ENCODE measurements at regions not wholly inside any gene's neighbourhood (a gene's known extent, or its start where the extent isn't known, plus 50 kb on each side); places are given as distances from the start of the nearest gene placed in this dataset.

- H3K27me3 ChIP-seq (ENCODE audit: control insufficient read depth, insufficient read depth, low read length): no peaks in the 10 kb centered on the region
Observed at GRCh38 chr4:35818520-35818919, 425.8 kb downstream of the ARAP2 start.

GRCh38 chr4:35820003-35820402 lies 424.3 kb downstream of the ARAP2 start:
- Histone ChIP-seq H3K36me3 (ENCODE audit: control insufficient read depth, insufficient read depth, low read length) (no peaks in the 10 kb centered on the region), H3K9ac (ENCODE audit: low read depth, low read length) (no peak overlapping the region), H3K9me3 (ENCODE audit: control insufficient read depth, insufficient read depth, low read length) (no peaks in the 10 kb centered on the region), H3K4me1 (ENCODE audit: control insufficient read depth, insufficient read depth, low read length) (no peaks in the 10 kb centered on the region), H3K27me3 (ENCODE audit: control insufficient read depth, insufficient read depth, low read length) (no peaks in the 10 kb centered on the region), H3K4me3 (ENCODE audit: low read depth, low read length) (no peak overlapping the region)

More at GRCh38 chr4:35818520-35818919, 425.8 kb downstream of the ARAP2 start:
- Histone ChIP-seq H3K4me3 (ENCODE audit: low read depth, low read length) (no peak overlapping the region), H3K4me1 (ENCODE audit: control insufficient read depth, insufficient read depth, low read length) (no peaks in the 10 kb centered on the region), H3K9ac (ENCODE audit: low read depth, low read length) (no peak overlapping the region), H3K9me3 (ENCODE audit: control insufficient read depth, insufficient read depth, low read length) (no peaks in the 10 kb centered on the region), H3K36me3 (ENCODE audit: control insufficient read depth, insufficient read depth, low read length) (no peaks in the 10 kb centered on the region)

- no peaks in the 10 kb centered on the region for H3K36me3 ChIP-seq (ENCODE audit: control insufficient read depth, insufficient read depth, low read length)
- H3K4me1 ChIP-seq (ENCODE audit: control insufficient read depth, insufficient read depth, low read length): no peaks in the 10 kb centered on the region
- no peak overlapping the region for H3K9ac ChIP-seq (ENCODE audit: low read depth, low read length)
- H3K4me3 ChIP-seq (ENCODE audit: low read depth, low read length): no peak overlapping the region
- no peaks in the 10 kb centered on the region for H3K27me3 ChIP-seq (ENCODE audit: control insufficient read depth, insufficient read depth, low read length)
- H3K9me3 ChIP-seq (ENCODE audit: control insufficient read depth, insufficient read depth, low read length): no peaks in the 10 kb centered on the region
Observed at GRCh38 chr4:35824231-35824630, 420.1 kb downstream of the ARAP2 start.

GRCh38 chr4:35835893-35836292 lies 408.4 kb downstream of the ARAP2 start:
- Histone ChIP-seq H3K27me3 (ENCODE audit: control insufficient read depth, insufficient read depth, low read length) (no peaks in the 10 kb centered on the region), H3K9me3 (ENCODE audit: control insufficient read depth, insufficient read depth, low read length) (no peaks in the 10 kb centered on the region), H3K36me3 (ENCODE audit: control insufficient read depth, insufficient read depth, low read length) (no peaks in the 10 kb centered on the region), H3K4me1 (ENCODE audit: control insufficient read depth, insufficient read depth, low read length) (no peaks in the 10 kb centered on the region), H3K9ac (ENCODE audit: low read depth, low read length) (no peak overlapping the region), H3K4me3 (ENCODE audit: low read depth, low read length) (no peak overlapping the region)

GRCh38 chr4:35836596-35836995 lies 407.7 kb downstream of the ARAP2 start:
- H3K9ac ChIP-seq (ENCODE audit: low read depth, low read length): no peak overlapping the region
- H3K36me3 ChIP-seq (ENCODE audit: control insufficient read depth, insufficient read depth, low read length): no peaks in the 10 kb centered on the region
- H3K9me3 ChIP-seq (ENCODE audit: control insufficient read depth, insufficient read depth, low read length): no peaks in the 10 kb centered on the region
- H3K4me3 ChIP-seq (ENCODE audit: low read depth, low read length): no peak overlapping the region
- no peaks in the 10 kb centered on the region for H3K27me3 ChIP-seq (ENCODE audit: control insufficient read depth, insufficient read depth, low read length)
- H3K4me1 ChIP-seq (ENCODE audit: control insufficient read depth, insufficient read depth, low read length): no peaks in the 10 kb centered on the region

- Histone ChIP-seq H3K4me1 (ENCODE audit: control insufficient read depth, insufficient read depth, low read length) (no peaks in the 10 kb centered on the region), H3K9me3 (ENCODE audit: control insufficient read depth, insufficient read depth, low read length) (no peaks in the 10 kb centered on the region), H3K27me3 (ENCODE audit: control insufficient read depth, insufficient read depth, low read length) (no peaks in the 10 kb centered on the region), H3K9ac (ENCODE audit: low read depth, low read length) (no peak overlapping the region), H3K4me3 (ENCODE audit: low read depth, low read length) (no peak overlapping the region), H3K36me3 (ENCODE audit: control insufficient read depth, insufficient read depth, low read length) (peaks cover 3% of the 10 kb centered on the region)
Observed at GRCh38 chr4:35867057-35867456, 377.3 kb downstream of the ARAP2 start.

GRCh38 chr4:35872273-35872672 lies 372.0 kb downstream of the ARAP2 start:
- H3K4me1 ChIP-seq (ENCODE audit: control insufficient read depth, insufficient read depth, low read length): no peaks in the 10 kb centered on the region
- H3K36me3 ChIP-seq (ENCODE audit: control insufficient read depth, insufficient read depth, low read length): no peaks in the 10 kb centered on the region
- no peaks in the 10 kb centered on the region for H3K27me3 ChIP-seq (ENCODE audit: control insufficient read depth, insufficient read depth, low read length)
- no peak overlapping the region for H3K9ac ChIP-seq (ENCODE audit: low read depth, low read length)
- H3K9me3 ChIP-seq (ENCODE audit: control insufficient read depth, insufficient read depth, low read length): no peaks in the 10 kb centered on the region
- no peak overlapping the region for H3K4me3 ChIP-seq (ENCODE audit: low read depth, low read length)

GRCh38 chr4:35879479-35879878 lies 364.8 kb downstream of the ARAP2 start:
- H3K4me3 ChIP-seq (ENCODE audit: low read depth, low read length): no peak overlapping the region
- H3K27me3 ChIP-seq (ENCODE audit: control insufficient read depth, insufficient read depth, low read length): no peaks in the 10 kb centered on the region
- no peak overlapping the region for H3K9ac ChIP-seq (ENCODE audit: low read depth, low read length)
- H3K4me1 ChIP-seq (ENCODE audit: control insufficient read depth, insufficient read depth, low read length): no peaks in the 10 kb centered on the region
- no peaks in the 10 kb centered on the region for H3K9me3 ChIP-seq (ENCODE audit: control insufficient read depth, insufficient read depth, low read length)
- no peaks in the 10 kb centered on the region for H3K36me3 ChIP-seq (ENCODE audit: control insufficient read depth, insufficient read depth, low read length)

- Histone ChIP-seq H3K9me3 (ENCODE audit: control insufficient read depth, insufficient read depth, low read length) (no peaks in the 10 kb centered on the region), H3K36me3 (ENCODE audit: control insufficient read depth, insufficient read depth, low read length) (no peaks in the 10 kb centered on the region), H3K27me3 (ENCODE audit: control insufficient read depth, insufficient read depth, low read length) (no peaks in the 10 kb centered on the region), H3K9ac (ENCODE audit: low read depth, low read length) (no peak overlapping the region), H3K4me3 (ENCODE audit: low read depth, low read length) (no peak overlapping the region), H3K4me1 (ENCODE audit: control insufficient read depth, insufficient read depth, low read length) (no peaks in the 10 kb centered on the region)
Observed at GRCh38 chr4:35883108-35883507, 361.2 kb downstream of the ARAP2 start.

GRCh38 chr4:35884714-35885480 lies 359.4 kb downstream of the ARAP2 start:
- Histone ChIP-seq H3K9ac (ENCODE audit: low read depth, low read length) (no peak overlapping the region), H3K9me3 (ENCODE audit: control insufficient read depth, insufficient read depth, low read length) (no peaks in the 10 kb centered on the region), H3K27me3 (ENCODE audit: control insufficient read depth, insufficient read depth, low read length) (no peaks in the 10 kb centered on the region), H3K4me1 (ENCODE audit: control insufficient read depth, insufficient read depth, low read length) (no peaks in the 10 kb centered on the region), H3K36me3 (ENCODE audit: control insufficient read depth, insufficient read depth, low read length) (no peaks in the 10 kb centered on the region), H3K4me3 (ENCODE audit: low read depth, low read length) (no peak overlapping the region)

GRCh38 chr4:35897808-35898207 lies 346.5 kb downstream of the ARAP2 start:
- no peaks in the 10 kb centered on the region for H3K9me3 ChIP-seq (ENCODE audit: control insufficient read depth, insufficient read depth, low read length)
- H3K4me1 ChIP-seq (ENCODE audit: control insufficient read depth, insufficient read depth, low read length): no peaks in the 10 kb centered on the region
- H3K9ac ChIP-seq (ENCODE audit: low read depth, low read length): no peak overlapping the region
- no peaks in the 10 kb centered on the region for H3K27me3 ChIP-seq (ENCODE audit: control insufficient read depth, insufficient read depth, low read length)
- H3K4me3 ChIP-seq (ENCODE audit: low read depth, low read length): no peak overlapping the region
- no peaks in the 10 kb centered on the region for H3K36me3 ChIP-seq (ENCODE audit: control insufficient read depth, insufficient read depth, low read length)
